ENCODE measurements at regions not wholly inside any gene's neighbourhood (a gene's known extent, or its start where the extent isn't known, plus 50 kb on each side); places are given as distances from the start of the nearest gene placed in this dataset.

GRCh38 chr6:157758516-157759023 lies 64.5 kb upstream of the SNX9 start:
- no peak for TF ChIP-seq CTCF (IDR thresholded peaks at IDR 0.05; ENCODE audit: extremely low read depth, missing control alignments)
- no peak for DNase-seq (ENCODE audit: low spot score)

- no peak for DNase-seq (ENCODE audit: low spot score)
- TF ChIP-seq CTCF (IDR thresholded peaks at IDR 0.05; ENCODE audit: extremely low read depth, missing control alignments) = no peak
Observed at GRCh38 chr6:157759028-157759427, 64.0 kb upstream of the SNX9 start.

- DNase-seq (ENCODE audit: low spot score) = no peak
- no peak for TF ChIP-seq CTCF (IDR thresholded peaks at IDR 0.05; ENCODE audit: extremely low read depth, missing control alignments)
Observed at GRCh38 chr6:157760137-157760536, 62.9 kb upstream of the SNX9 start.

- TF ChIP-seq CTCF (IDR thresholded peaks at IDR 0.05; ENCODE audit: extremely low read depth, missing control alignments) = no peak
- DNase-seq (ENCODE audit: low spot score) = no peak
Observed at GRCh38 chr6:157760589-157761330, 62.3 kb upstream of the SNX9 start.

- peak; percentile 32 for DNase-seq (ENCODE audit: low spot score)
- TF ChIP-seq CTCF (IDR thresholded peaks at IDR 0.05; ENCODE audit: extremely low read depth, missing control alignments) = no peak
Observed at GRCh38 chr6:157761331-157761921, 61.6 kb upstream of the SNX9 start.

- TF ChIP-seq CTCF (IDR thresholded peaks at IDR 0.05; ENCODE audit: extremely low read depth, missing control alignments) = no peak
- DNase-seq (ENCODE audit: low spot score) = no peak
Observed at GRCh38 chr6:157761926-157762325, 61.1 kb upstream of the SNX9 start.

GRCh38 chr6:157762636-157763035 lies 60.4 kb upstream of the SNX9 start:
- no peak for DNase-seq (ENCODE audit: low spot score)
- TF ChIP-seq CTCF (IDR thresholded peaks at IDR 0.05; ENCODE audit: extremely low read depth, missing control alignments) = no peak

Data from GM20000 (cell line).